Endothelial cell of umbilical vein (primary cell): ENCODE measurements at regions not wholly inside any gene's neighbourhood (a gene's known extent, or its start where the extent isn't known, plus 50 kb on each side); places are given as distances from the start of the nearest gene placed in this dataset.

ENCODE experiments used
- BruUV-seq: library from RNA; stranded (reverse); fragments of 400-500 nt; replicated peaks from 2 replicates; lab custom pipeline; 2021; lab: Mats Ljungman, UMichigan
- CTCF ChIA-PET: fragments of 300-600, 350-600 bp; sonication (Branson Sonifier 250); formaldehyde crosslinking; loops from one replicate; lab custom pipeline; 2021; ENCODE audit warnings: antibody characterized with exemption, inconsistent platforms; lab: Charles Lee
- POLR2A ChIA-PET: fragments of 300-600, 350-600 bp; sonication (Branson Sonifier 250); formaldehyde crosslinking; loops from one replicate; lab custom pipeline; 2021; ENCODE audit warnings: antibody characterized with exemption, inconsistent platforms; lab: Charles Lee
- DNase-seq: peaks from one replicate; pipeline ENCODE4 v3.0.0-alpha.2; 2011; ENCODE audit warnings: low read depth, low spot score
- FAIRE-seq: peaks from 2 replicates; lab custom pipeline; 2011; peaks lifted over from hg19 to GRCh38; lab: Jason Lieb, UNC
- H2AFZ ChIP-seq: 2 replicates; pipeline ENCODE4 v1.6.0; 2012; ENCODE audit warnings: low read depth, low read length, control low read depth, inconsistent platforms
- H3K27ac ChIP-seq: 2 replicates; pipeline ENCODE4 v1.5.1; 2011; ENCODE audit warnings: low read depth, mild to moderate bottlenecking, control low read depth, low read length, moderate library complexity; ENCODE audit not compliant: insufficient read depth
- H3K27me3 ChIP-seq, 2 experiments: 2 replicates each; pipeline versions ENCODE4 v1.6.0 to v1.6.1; 2011; ENCODE audit warnings: low read length in 2 of 2, mixed read lengths in 1 of 2; ENCODE audit not compliant: control insufficient read depth in 2 of 2, insufficient read depth in 2 of 2
- H3K36me3 ChIP-seq, 2 experiments: 2 replicates in 1 of 2; 3 replicates in 1 of 2; pipeline ENCODE4 v1.5.1; 2011; ENCODE audit warnings: low read length in 2 of 2, mild to moderate bottlenecking in 1 of 2, moderate library complexity in 1 of 2; ENCODE audit not compliant: control insufficient read depth in 2 of 2, insufficient read depth in 2 of 2; ENCODE audit errors: extremely low read depth in 1 of 2
- H3K4me1 ChIP-seq: 3 replicates; pipeline ENCODE4 v1.5.1; 2011; ENCODE audit warnings: mild to moderate bottlenecking, low read length; ENCODE audit not compliant: control insufficient read depth, insufficient read depth; ENCODE audit errors: extremely low read depth
- H3K4me2 ChIP-seq: 2 replicates; pipeline ENCODE4 v1.6.1; 2011; ENCODE audit warnings: low read length, control low read depth, mixed read lengths; ENCODE audit not compliant: insufficient read depth
- H3K4me3 ChIP-seq, 3 experiments: fragments of 200-600 bp in 1 of 3; sonication (generic), shearing (Covaris generic) in 1 of 3; replicated peaks in 1 of 3; 2 replicates each; pipeline ENCODE4 v1.5.1; 2011 to 2016; ENCODE audit warnings: control low read depth in 3 of 3, low read length in 3 of 3, mild to moderate bottlenecking in 2 of 3, inconsistent platforms in 1 of 3, low read depth in 1 of 3, moderate library complexity in 1 of 3; ENCODE audit not compliant: insufficient read depth in 1 of 3
- H3K79me2 ChIP-seq: 2 replicates; pipeline ENCODE4 v1.6.0; 2012; ENCODE audit warnings: low read length, inconsistent platforms; ENCODE audit not compliant: control insufficient read depth, insufficient read depth
- H3K9ac ChIP-seq: replicated peaks from 2 replicates; pipeline ENCODE3; 2011; ENCODE audit warnings: low read length, control low read depth; ENCODE audit not compliant: insufficient read depth; ENCODE audit errors: extremely low read depth
- H3K9me1 ChIP-seq: replicated peaks from 3 replicates; pipeline ENCODE4 v1.6.0; 2011; ENCODE audit warnings: mild to moderate bottlenecking, low read length; ENCODE audit not compliant: control insufficient read depth, insufficient read depth; ENCODE audit errors: extremely low read depth
- H3K9me3 ChIP-seq: replicated peaks from 2 replicates; pipeline ENCODE4 v1.5.1; 2012; ENCODE audit warnings: low read length, inconsistent platforms; ENCODE audit not compliant: control insufficient read depth, insufficient read depth
- H4K20me1 ChIP-seq: replicated peaks from 2 replicates; pipeline ENCODE3; 2011; ENCODE audit warnings: mild to moderate bottlenecking, low read length; ENCODE audit not compliant: control insufficient read depth, insufficient read depth; ENCODE audit errors: extremely low read depth
- CTCF ChIP-seq, 2 donors: IDR thresholded peaks; 1 replicate in 1 of 2; 2 replicates in 1 of 2; pipeline ENCODE4 v1.5.1; 2011; ENCODE audit warnings: low read length in 2 of 2, mild to moderate bottlenecking in 2 of 2, moderate library complexity in 2 of 2, control low read depth in 1 of 2, inconsistent platforms in 1 of 2, low read depth in 1 of 2; ENCODE audit not compliant: insufficient read depth in 1 of 2; ENCODE audit errors: extremely low read depth in 1 of 2
- EZH2 ChIP-seq: IDR thresholded peaks from 2 replicates; pipeline ENCODE4 v1.6.1; 2012; ENCODE audit warnings: borderline replicate concordance, low read depth, mild to moderate bottlenecking, moderate library complexity, low read length, inconsistent platforms; ENCODE audit not compliant: severe bottlenecking
- FOS ChIP-seq: IDR thresholded peaks from 2 replicates; pipeline ENCODE4 v1.6.1; 2011; ENCODE audit warnings: mild to moderate bottlenecking, low read length, moderate library complexity, borderline replicate concordance; ENCODE audit not compliant: insufficient read depth
- GATA2 ChIP-seq: IDR thresholded peaks from 2 replicates; pipeline ENCODE4 v1.7.0; 2011; ENCODE audit warnings: low read depth, mild to moderate bottlenecking, moderate library complexity, mixed read lengths, low read length; ENCODE audit not compliant: insufficient read length, insufficient read depth
- MAX ChIP-seq: IDR thresholded peaks from 2 replicates; pipeline ENCODE4 v1.6.1; 2011; ENCODE audit not compliant: insufficient read depth, insufficient read length
- MYC ChIP-seq: IDR thresholded peaks from one replicate; pipeline ENCODE4 v1.6.1; 2011; ENCODE audit warnings: mild to moderate bottlenecking, low read depth, low read length
- POLR2A ChIP-seq: IDR thresholded peaks from 2 replicates; pipeline ENCODE4 v1.6.1; 2012; ENCODE audit warnings: low read depth, mild to moderate bottlenecking, control low read depth, low read length
- POLR2AphosphoS5 ChIP-seq: IDR thresholded peaks from 2 replicates; pipeline ENCODE4 v1.6.1; 2012; ENCODE audit warnings: low read depth, mild to moderate bottlenecking, control low read depth, low read length, moderate library complexity; ENCODE audit not compliant: insufficient read depth
- dilution Hi-C: fragments of 300-500 bp; cut with MboI; formaldehyde crosslinking; loops from one replicate; pipeline ENCODE4 v1.15.0; 2019; ENCODE audit warnings: low sequenced_read_pairs; ENCODE audit not compliant: extremely low pct_ligation_motif_present
- intact Hi-C: fragments of 100-400 bp; cut with micrococcal nuclease; formaldehyde crosslinking; loops from one replicate; pipeline ENCODE4 v1.10.0; 2022

- Histone ChIP-seq H3K4me1 (peaks cover 28% of the 10 kb centered on the region), H3K36me3 (no peaks in the 10 kb centered on the region), H3K9me1 (peaks cover 2% of the 10 kb centered on the region), H2AFZ (peak overlapping the region; percentile 17), H4K20me1 (no peaks in the 10 kb centered on the region), H3K4me3 (peak overlapping the region in 1 of 3 experiments; percentile 27), H3K27me3 (no peaks in the 10 kb centered on the region), H3K79me2 (no peaks in the 10 kb centered on the region), H3K4me2 (peak overlapping the region; percentile 80), H3K9me3 (no peaks in the 10 kb centered on the region), H3K27ac (peak overlapping the region; percentile 78), H3K9ac (peak overlapping the region; percentile 51)
- TF ChIP-seq GATA2 (no peak), POLR2AphosphoS5 (no peak), MYC (no peak), EZH2 (no peak), POLR2A (no peak), CTCF (IDR thresholded peaks at IDR 0.05; ENCODE audit: extremely low read depth in 1 of 2, insufficient read depth in 1 of 2, low read depth in 1 of 2, low read length in 2 of 2) (no peak), MAX (no peak), FOS (no peak)
- POLR2A ChIA-PET = no interaction called here
- DNase-seq (peak; percentile 54), FAIRE-seq (no peak)
- CTCF ChIA-PET = interaction anchor here (2.2 to 2.9 kb wide), 2 partner anchors 9 to 249 kb away, joined by 8 to 15 read pairs; no protein-coding TSS in a partner anchor
- dilution Hi-C loops (no loop called here), intact Hi-C loops (loop anchor here (1.0 to 2.0 kb wide), 4 partner anchors 135 to 250 kb away; no protein-coding TSS in a partner anchor)
- BruUV-seq = no TSS peak
Observed at GRCh38 chr6:127053875-127054235, 64.6 kb upstream of the RSPO3 start.
